ENCODE measurements at regions not wholly inside any gene's neighbourhood (a gene's known extent, or its start where the extent isn't known, plus 50 kb on each side); places are given as distances from the start of the nearest gene placed in this dataset.
A peak's percentile ranks its signal among the peaks of the same experiment; 100 is the strongest.

DNA sequence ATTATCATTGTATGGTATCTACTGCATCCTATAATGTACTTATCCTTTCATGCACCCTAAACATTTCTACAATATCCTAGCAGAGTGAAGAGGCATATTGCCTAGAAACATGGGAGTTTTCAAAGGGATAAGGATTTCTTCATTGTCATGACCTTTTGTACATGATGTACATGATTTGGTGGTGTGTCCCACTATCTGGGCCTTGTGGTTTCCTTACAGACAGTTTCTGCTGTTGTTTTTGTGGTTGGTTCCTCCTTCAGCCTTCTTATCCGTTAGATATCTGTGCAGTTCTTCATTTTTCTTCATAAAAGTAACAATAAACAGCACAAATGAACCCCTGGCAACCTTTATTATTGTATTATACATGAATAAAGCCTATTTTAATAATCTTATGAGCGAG, 70.4 kb upstream of the BACH1 start:
- Histone ChIP-seq H3K4me1 (no peaks in the 10 kb centered on the region), H3K27me3 (no peaks in the 10 kb centered on the region), H3K36me3 (no peaks in the 10 kb centered on the region), H3K9me3 (no peaks in the 10 kb centered on the region), H3K27ac (no peak overlapping the region), H3K4me3 (no peak overlapping the region)
- DNase-seq, result no peak
- TF ChIP-seq POLR2A (IDR thresholded peaks at IDR 0.05) (no peak), POLR2AphosphoS5 (IDR thresholded peaks at IDR 0.05) (no peak), EP300 (IDR thresholded peaks at IDR 0.05) (no peak)
- TF ChIP-seq, protein P1, sequence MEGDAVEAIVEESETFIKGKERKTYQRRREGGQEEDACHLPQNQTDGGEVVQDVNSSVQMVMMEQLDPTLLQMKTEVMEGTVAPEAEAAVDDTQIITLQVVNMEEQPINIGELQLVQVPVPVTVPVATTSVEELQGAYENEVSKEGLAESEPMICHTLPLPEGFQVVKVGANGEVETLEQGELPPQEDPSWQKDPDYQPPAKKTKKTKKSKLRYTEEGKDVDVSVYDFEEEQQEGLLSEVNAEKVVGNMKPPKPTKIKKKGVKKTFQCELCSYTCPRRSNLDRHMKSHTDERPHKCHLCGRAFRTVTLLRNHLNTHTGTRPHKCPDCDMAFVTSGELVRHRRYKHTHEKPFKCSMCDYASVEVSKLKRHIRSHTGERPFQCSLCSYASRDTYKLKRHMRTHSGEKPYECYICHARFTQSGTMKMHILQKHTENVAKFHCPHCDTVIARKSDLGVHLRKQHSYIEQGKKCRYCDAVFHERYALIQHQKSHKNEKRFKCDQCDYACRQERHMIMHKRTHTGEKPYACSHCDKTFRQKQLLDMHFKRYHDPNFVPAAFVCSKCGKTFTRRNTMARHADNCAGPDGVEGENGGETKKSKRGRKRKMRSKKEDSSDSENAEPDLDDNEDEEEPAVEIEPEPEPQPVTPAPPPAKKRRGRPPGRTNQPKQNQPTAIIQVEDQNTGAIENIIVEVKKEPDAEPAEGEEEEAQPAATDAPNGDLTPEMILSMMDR (IDR thresholded peaks at IDR 0.05), result no peak
- 75 to 83% methylated on average over 2 of the region's 2 CpGs for WGBS, 2 donors
- ATAC-seq (ENCODE audit: low FRiP score in 2 of 2), result no peak

GRCh38 chr21:29230551-29231261, 68.0 kb upstream of the BACH1 start:
- TF ChIP-seq POLR2AphosphoS5 (IDR thresholded peaks at IDR 0.05) (no peak), POLR2A (IDR thresholded peaks at IDR 0.05) (no peak), EP300 (IDR thresholded peaks at IDR 0.05) (no peak)
- TF ChIP-seq, protein P1 (IDR thresholded peaks at IDR 0.05), result no peak
- H3K4me1 ChIP-seq, result no peaks in the 10 kb centered on the region
- WGBS, 2 donors, result 71 to 86% methylated on average over 3 of the region's 3 CpGs
- no peak overlapping the region for H3K27ac ChIP-seq
- no peaks in the 10 kb centered on the region for H3K36me3 ChIP-seq
- H3K27me3 ChIP-seq, result no peaks in the 10 kb centered on the region
- H3K9me3 ChIP-seq, result no peaks in the 10 kb centered on the region
- ATAC-seq (ENCODE audit: low FRiP score in 2 of 2), result peak in 1 of 2 donors; percentile 79
- DNase-seq, result no peak
- no peak overlapping the region for H3K4me3 ChIP-seq

- TF ChIP-seq POLR2AphosphoS5 (IDR thresholded peaks at IDR 0.05) (no peak), EP300 (IDR thresholded peaks at IDR 0.05) (no peak), POLR2A (IDR thresholded peaks at IDR 0.05) (no peak)
- TF ChIP-seq, protein P1 (IDR thresholded peaks at IDR 0.05), result no peak
- ATAC-seq (ENCODE audit: low FRiP score in 2 of 2), result no peak
- Histone ChIP-seq H3K4me3 (no peak overlapping the region), H3K27me3 (no peaks in the 10 kb centered on the region), H3K9me3 (no peaks in the 10 kb centered on the region), H3K4me1 (peaks cover 4 to 9% (median 6%) of the 10 kb centered on the region in 4 donors), H3K36me3 (no peaks in the 10 kb centered on the region), H3K27ac (no peak overlapping the region)
- no peak for DNase-seq
- 79 to 91% methylated on average over 6 of the region's 6 CpGs for WGBS, 2 donors
Measured at GRCh38 chr21:29231756-29232529, 66.8 kb upstream of the BACH1 start.

- TF ChIP-seq POLR2A (IDR thresholded peaks at IDR 0.05), result no peak
- TF ChIP-seq, protein P1 (IDR thresholded peaks at IDR 0.05), result no peak
- no peak for TF ChIP-seq EP300 (IDR thresholded peaks at IDR 0.05)
- no peak for TF ChIP-seq POLR2AphosphoS5 (IDR thresholded peaks at IDR 0.05)
- WGBS, 2 donors, result 88% methylated on average over 8 of the region's 8 CpGs
- H3K4me3 ChIP-seq, result no peak overlapping the region
- no peaks in the 10 kb centered on the region for H3K36me3 ChIP-seq
- DNase-seq (no peak), ATAC-seq (ENCODE audit: low FRiP score in 2 of 2) (no peak)
- H3K27ac ChIP-seq, result no peak overlapping the region
- peaks cover 7 to 15% (median 10%) of the 10 kb centered on the region in 4 donors for H3K4me1 ChIP-seq
- H3K9me3 ChIP-seq, result no peaks in the 10 kb centered on the region
- H3K27me3 ChIP-seq, result no peaks in the 10 kb centered on the region
Measured at GRCh38 chr21:29232530-29233255, 66.0 kb upstream of the BACH1 start.

Measured in upper lobe of left lung (tissue), 6 donors.